ENCODE measurements at regions not wholly inside any gene's neighbourhood (a gene's known extent, or its start where the extent isn't known, plus 50 kb on each side); places are given as distances from the start of the nearest gene placed in this dataset.

DNA sequence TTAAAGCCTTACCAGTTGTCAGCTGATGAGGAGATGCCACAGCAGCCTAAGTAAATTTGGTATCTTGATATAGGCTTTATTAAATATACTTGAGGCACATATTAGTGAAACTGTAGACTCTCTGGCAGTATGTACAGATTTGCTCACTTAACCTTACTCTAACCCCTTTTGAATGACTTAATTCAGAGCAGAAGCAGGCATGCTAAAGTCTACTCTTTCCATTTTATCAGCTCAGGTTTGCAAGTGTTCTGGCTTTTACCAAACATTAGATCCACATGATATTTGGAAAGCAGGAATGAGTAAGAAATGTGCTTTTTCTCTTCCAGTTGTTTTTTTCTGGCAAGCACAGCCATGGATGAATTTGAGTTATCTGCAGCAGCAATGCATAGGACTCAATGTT lies 541.0 kb upstream of the PCDH9 start:
- BruUV-seq (replicated peaks), result no TSS peak
- Mint-ChIP-seq H3K27ac (ENCODE audit: unreplicated experiment) (no peak overlapping the region), H3K36me3 (ENCODE audit: insufficient read depth, unreplicated experiment) (no peaks in the 10 kb centered on the region), H3K4me3 (ENCODE audit: unreplicated experiment) (no peak overlapping the region), H3K27me3 (ENCODE audit: insufficient read depth, unreplicated experiment) (peaks cover 3% of the 10 kb centered on the region), H3K9me3 (ENCODE audit: unreplicated experiment) (no peaks in the 10 kb centered on the region), H3K4me1 (ENCODE audit: low read depth, unreplicated experiment) (peaks cover 6% of the 10 kb centered on the region)
- CTCF ChIA-PET, result no interaction called here
- intact Hi-C loops (cut with micrococcal nuclease; ENCODE audit: unreplicated experiment), result no loop called here
- Histone ChIP-seq H3K36me3 (ENCODE audit: control insufficient read depth, insufficient read depth, low read length) (no peaks in the 10 kb centered on the region), H3K27me3 (replicated peaks; ENCODE audit: control insufficient read depth, insufficient read depth, low read length) (no peaks in the 10 kb centered on the region), H3K9me3 (no peaks in the 10 kb centered on the region), H3K4me1 (no peaks in the 10 kb centered on the region), H3K4me3 (ENCODE audit: low read depth, low read length) (no peak overlapping the region)
- no peak for DNase-seq
- TF ChIP-seq, protein P1, sequence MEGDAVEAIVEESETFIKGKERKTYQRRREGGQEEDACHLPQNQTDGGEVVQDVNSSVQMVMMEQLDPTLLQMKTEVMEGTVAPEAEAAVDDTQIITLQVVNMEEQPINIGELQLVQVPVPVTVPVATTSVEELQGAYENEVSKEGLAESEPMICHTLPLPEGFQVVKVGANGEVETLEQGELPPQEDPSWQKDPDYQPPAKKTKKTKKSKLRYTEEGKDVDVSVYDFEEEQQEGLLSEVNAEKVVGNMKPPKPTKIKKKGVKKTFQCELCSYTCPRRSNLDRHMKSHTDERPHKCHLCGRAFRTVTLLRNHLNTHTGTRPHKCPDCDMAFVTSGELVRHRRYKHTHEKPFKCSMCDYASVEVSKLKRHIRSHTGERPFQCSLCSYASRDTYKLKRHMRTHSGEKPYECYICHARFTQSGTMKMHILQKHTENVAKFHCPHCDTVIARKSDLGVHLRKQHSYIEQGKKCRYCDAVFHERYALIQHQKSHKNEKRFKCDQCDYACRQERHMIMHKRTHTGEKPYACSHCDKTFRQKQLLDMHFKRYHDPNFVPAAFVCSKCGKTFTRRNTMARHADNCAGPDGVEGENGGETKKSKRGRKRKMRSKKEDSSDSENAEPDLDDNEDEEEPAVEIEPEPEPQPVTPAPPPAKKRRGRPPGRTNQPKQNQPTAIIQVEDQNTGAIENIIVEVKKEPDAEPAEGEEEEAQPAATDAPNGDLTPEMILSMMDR (IDR thresholded peaks at IDR 0.05; ENCODE audit: insufficient read depth in 1 of 2, low read depth in 1 of 2, low read length in 1 of 2, severe bottlenecking in 1 of 2, unreplicated experiment in 1 of 2), result no peak
- POLR2A ChIA-PET, result no interaction called here

- no TSS peak for BruUV-seq (replicated peaks)
- CTCF ChIA-PET, result no interaction called here
Observed at GRCh38 chr13:67769987-67770341, 539.8 kb upstream of the PCDH9 start.

GRCh38 chr13:67769063-67769986 lies 539.2 kb upstream of the PCDH9 start:
- Mint-ChIP-seq H3K27me3 (ENCODE audit: insufficient read depth, unreplicated experiment) (peaks cover 3% of the 10 kb centered on the region), H3K4me1 (ENCODE audit: low read depth, unreplicated experiment) (peaks cover 7% of the 10 kb centered on the region), H3K9me3 (ENCODE audit: unreplicated experiment) (no peaks in the 10 kb centered on the region), H3K4me3 (ENCODE audit: unreplicated experiment) (no peak overlapping the region), H3K36me3 (ENCODE audit: insufficient read depth, unreplicated experiment) (no peaks in the 10 kb centered on the region), H3K27ac (ENCODE audit: unreplicated experiment) (no peak overlapping the region)
- H3K27me3 ChIP-seq (replicated peaks; ENCODE audit: control insufficient read depth, insufficient read depth, low read length), result no peaks in the 10 kb centered on the region
- H3K4me3 ChIP-seq (ENCODE audit: low read depth, low read length), result no peak overlapping the region
- H3K36me3 ChIP-seq (ENCODE audit: control insufficient read depth, insufficient read depth, low read length), result no peaks in the 10 kb centered on the region
- TF ChIP-seq, protein P1 (IDR thresholded peaks at IDR 0.05; ENCODE audit: insufficient read depth in 1 of 2, low read depth in 1 of 2, low read length in 1 of 2, severe bottlenecking in 1 of 2, unreplicated experiment in 1 of 2), result no peak
- intact Hi-C loops (cut with micrococcal nuclease; ENCODE audit: unreplicated experiment), result no loop called here
- CTCF ChIA-PET, result no interaction called here
- no peaks in the 10 kb centered on the region for H3K9me3 ChIP-seq
- H3K4me1 ChIP-seq, result no peaks in the 10 kb centered on the region
- no peak for DNase-seq
- no TSS peak for BruUV-seq (replicated peaks)
- POLR2A ChIA-PET, result no interaction called here

More at GRCh38 chr13:67769987-67770341, 539.8 kb upstream of the PCDH9 start:
- intact Hi-C loops (cut with micrococcal nuclease; ENCODE audit: unreplicated experiment), result no loop called here
- Mint-ChIP-seq H3K4me3 (ENCODE audit: unreplicated experiment) (no peak overlapping the region), H3K27ac (ENCODE audit: unreplicated experiment) (no peak overlapping the region), H3K27me3 (ENCODE audit: insufficient read depth, unreplicated experiment) (peaks cover 3% of the 10 kb centered on the region), H3K4me1 (ENCODE audit: low read depth, unreplicated experiment) (peaks cover 7% of the 10 kb centered on the region), H3K9me3 (ENCODE audit: unreplicated experiment) (no peaks in the 10 kb centered on the region), H3K36me3 (ENCODE audit: insufficient read depth, unreplicated experiment) (no peaks in the 10 kb centered on the region)
- Histone ChIP-seq H3K9me3 (no peaks in the 10 kb centered on the region), H3K27me3 (replicated peaks; ENCODE audit: control insufficient read depth, insufficient read depth, low read length) (no peaks in the 10 kb centered on the region), H3K4me1 (no peaks in the 10 kb centered on the region), H3K4me3 (ENCODE audit: low read depth, low read length) (no peak overlapping the region), H3K36me3 (ENCODE audit: control insufficient read depth, insufficient read depth, low read length) (no peaks in the 10 kb centered on the region)
- no peak for DNase-seq
- POLR2A ChIA-PET, result no interaction called here
- TF ChIP-seq, protein P1 (IDR thresholded peaks at IDR 0.05; ENCODE audit: insufficient read depth in 1 of 2, low read depth in 1 of 2, low read length in 1 of 2, severe bottlenecking in 1 of 2, unreplicated experiment in 1 of 2), result no peak

All from Caco-2 (cell line).